Colonic mucosa (tissue), 4 donors: ENCODE measurements at regions not wholly inside any gene's neighbourhood (a gene's known extent, or its start where the extent isn't known, plus 50 kb on each side); places are given as distances from the start of the nearest gene placed in this dataset.

ENCODE experiments used
- DNase-seq: peaks from one replicate; pipeline ENCODE4 v3.0.0-alpha.2; 2020
- H3K27ac ChIP-seq: fragments of 200-600 bp; one replicate; pipeline ENCODE4 v1.8.0; 2021
- H3K27me3 ChIP-seq: fragments of 200-600 bp; one replicate; pipeline ENCODE4 v1.8.0; 2021
- H3K36me3 ChIP-seq: fragments of 200-600 bp; one replicate; pipeline ENCODE4 v1.8.0; 2021
- H3K4me1 ChIP-seq: fragments of 200-600 bp; one replicate; pipeline ENCODE4 v1.8.0; 2021; ENCODE audit warnings: mild to moderate bottlenecking
- H3K4me3 ChIP-seq: fragments of 200-600 bp; one replicate; pipeline ENCODE4 v1.8.0; 2021
- H3K9ac ChIP-seq, 2 donors: one replicate each; pipeline ENCODE4 v1.7.0; 2013; ENCODE audit warnings: control low read depth in 2 of 2, low read depth in 2 of 2, low read length in 2 of 2
- H3K9me3 ChIP-seq: fragments of 200-600 bp; one replicate; pipeline ENCODE4 v1.8.0; 2021
- intact Hi-C: fragments of 100-400 bp; cut with DNase I; formaldehyde crosslinking; loops from one replicate; pipeline ENCODE4 v1.14.1; 2022
- TF ChIP-seq, protein P1 (sequence below): fragments of 200-600 bp; IDR thresholded peaks from one replicate; pipeline ENCODE4 v1.8.0; 2022; ENCODE audit warnings: antibody characterized with exemption, mild to moderate bottlenecking
- donor health status: healthy.
- donor health status: DM: no; HTN: no; CAD: no.
- donor health status: DM: no; HTN: no; CAD: no.

DNA sequence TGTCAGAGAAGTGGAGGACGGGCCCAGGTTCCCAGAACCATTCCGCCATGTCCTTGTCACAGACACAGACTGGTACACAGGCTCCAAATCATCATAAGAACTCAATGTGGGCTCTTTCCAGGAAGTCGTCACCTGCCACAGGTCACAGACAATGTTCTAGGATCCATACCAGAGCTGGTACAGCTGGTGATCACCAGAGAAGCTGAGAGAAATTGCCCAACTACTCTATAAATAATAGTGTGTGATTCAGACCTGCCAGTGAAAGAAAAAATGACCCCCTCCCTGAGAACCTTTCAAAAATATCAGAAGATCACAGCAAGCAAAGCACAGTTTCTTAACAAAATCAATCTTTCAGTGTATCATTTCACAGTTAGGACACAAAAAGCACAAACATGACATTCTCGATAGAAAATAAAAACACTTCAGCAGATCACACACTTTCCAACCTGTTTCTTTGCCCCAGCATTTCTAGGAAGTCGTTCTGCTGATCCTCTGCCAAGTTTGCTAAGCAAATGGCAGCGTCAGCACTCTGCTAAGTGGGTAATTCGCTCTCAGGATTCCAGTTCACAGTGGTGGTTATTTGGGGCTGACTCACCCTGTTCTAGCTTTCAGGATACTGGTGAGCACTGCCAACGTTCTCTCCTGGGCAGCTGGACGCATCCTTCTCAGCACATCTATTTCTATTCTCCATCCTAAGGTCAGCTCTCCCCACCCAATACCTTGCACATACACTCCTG lies 223.3 kb upstream of the SFSWAP start:
- Histone ChIP-seq H3K27ac (no peak overlapping the region), H3K9ac (no peak overlapping the region), H3K9me3 (no peaks in the 10 kb centered on the region), H3K4me3 (no peak overlapping the region), H3K4me1 (no peaks in the 10 kb centered on the region), H3K27me3 (no peaks in the 10 kb centered on the region), H3K36me3 (no peaks in the 10 kb centered on the region)
- TF ChIP-seq, protein P1, sequence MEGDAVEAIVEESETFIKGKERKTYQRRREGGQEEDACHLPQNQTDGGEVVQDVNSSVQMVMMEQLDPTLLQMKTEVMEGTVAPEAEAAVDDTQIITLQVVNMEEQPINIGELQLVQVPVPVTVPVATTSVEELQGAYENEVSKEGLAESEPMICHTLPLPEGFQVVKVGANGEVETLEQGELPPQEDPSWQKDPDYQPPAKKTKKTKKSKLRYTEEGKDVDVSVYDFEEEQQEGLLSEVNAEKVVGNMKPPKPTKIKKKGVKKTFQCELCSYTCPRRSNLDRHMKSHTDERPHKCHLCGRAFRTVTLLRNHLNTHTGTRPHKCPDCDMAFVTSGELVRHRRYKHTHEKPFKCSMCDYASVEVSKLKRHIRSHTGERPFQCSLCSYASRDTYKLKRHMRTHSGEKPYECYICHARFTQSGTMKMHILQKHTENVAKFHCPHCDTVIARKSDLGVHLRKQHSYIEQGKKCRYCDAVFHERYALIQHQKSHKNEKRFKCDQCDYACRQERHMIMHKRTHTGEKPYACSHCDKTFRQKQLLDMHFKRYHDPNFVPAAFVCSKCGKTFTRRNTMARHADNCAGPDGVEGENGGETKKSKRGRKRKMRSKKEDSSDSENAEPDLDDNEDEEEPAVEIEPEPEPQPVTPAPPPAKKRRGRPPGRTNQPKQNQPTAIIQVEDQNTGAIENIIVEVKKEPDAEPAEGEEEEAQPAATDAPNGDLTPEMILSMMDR, result no peak
- intact Hi-C loops, result no loop called here
- no peak for DNase-seq

DNA sequence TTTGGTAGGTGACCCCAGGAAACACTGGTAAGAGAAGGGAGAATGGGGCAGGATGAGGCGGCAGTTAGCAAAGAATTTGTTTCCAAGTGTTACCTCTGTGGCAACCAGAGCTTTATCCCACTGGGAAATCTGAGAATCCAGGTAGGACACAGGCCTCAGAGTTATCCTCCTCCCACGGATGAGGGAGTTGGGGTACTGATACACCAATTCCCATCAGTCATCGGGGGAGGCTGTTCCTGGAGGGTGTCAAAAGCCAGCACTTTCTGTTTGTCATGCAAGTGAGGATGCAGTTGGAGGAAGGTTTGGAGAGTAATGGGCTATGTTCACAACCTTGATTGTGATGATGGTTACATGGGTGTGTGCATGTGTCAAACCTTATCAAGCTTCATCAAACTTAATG lies 221.2 kb upstream of the SFSWAP start:
- TF ChIP-seq, protein P1, result no peak
- intact Hi-C loops, result no loop called here
- DNase-seq, result no peak
- H3K9me3 ChIP-seq, result no peaks in the 10 kb centered on the region
- H3K9ac ChIP-seq, result no peak overlapping the region
- H3K27ac ChIP-seq, result no peak overlapping the region
- H3K4me1 ChIP-seq, result no peaks in the 10 kb centered on the region
- H3K36me3 ChIP-seq, result no peaks in the 10 kb centered on the region
- H3K4me3 ChIP-seq, result no peak overlapping the region
- H3K27me3 ChIP-seq, result no peaks in the 10 kb centered on the region

DNA sequence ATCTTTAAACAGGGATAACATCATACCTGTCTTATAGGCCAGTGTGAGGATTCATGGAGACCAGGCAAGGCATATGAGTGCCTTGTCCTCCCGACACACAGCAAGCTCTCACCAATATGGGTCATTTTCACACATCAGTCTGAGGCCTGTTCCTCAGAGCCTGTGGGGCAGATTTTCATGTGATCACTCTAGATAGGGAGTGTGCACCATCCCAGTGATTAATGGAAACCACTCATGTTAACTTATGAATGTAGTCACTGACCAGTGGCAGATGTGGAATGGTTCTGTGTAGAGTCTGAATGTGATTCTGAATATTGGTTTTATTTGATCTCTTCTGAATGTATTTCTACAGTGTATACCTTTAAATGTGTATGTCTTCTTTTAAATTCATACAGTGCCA lies 219.7 kb upstream of the SFSWAP start:
- H3K9me3 ChIP-seq, result no peaks in the 10 kb centered on the region
- DNase-seq, result no peak
- TF ChIP-seq, protein P1, result no peak
- intact Hi-C loops, result no loop called here
- H3K4me1 ChIP-seq, result no peaks in the 10 kb centered on the region
- H3K9ac ChIP-seq, result no peak overlapping the region
- H3K27me3 ChIP-seq, result no peaks in the 10 kb centered on the region
- H3K4me3 ChIP-seq, result no peak overlapping the region
- no peaks in the 10 kb centered on the region for H3K36me3 ChIP-seq
- no peak overlapping the region for H3K27ac ChIP-seq

DNA sequence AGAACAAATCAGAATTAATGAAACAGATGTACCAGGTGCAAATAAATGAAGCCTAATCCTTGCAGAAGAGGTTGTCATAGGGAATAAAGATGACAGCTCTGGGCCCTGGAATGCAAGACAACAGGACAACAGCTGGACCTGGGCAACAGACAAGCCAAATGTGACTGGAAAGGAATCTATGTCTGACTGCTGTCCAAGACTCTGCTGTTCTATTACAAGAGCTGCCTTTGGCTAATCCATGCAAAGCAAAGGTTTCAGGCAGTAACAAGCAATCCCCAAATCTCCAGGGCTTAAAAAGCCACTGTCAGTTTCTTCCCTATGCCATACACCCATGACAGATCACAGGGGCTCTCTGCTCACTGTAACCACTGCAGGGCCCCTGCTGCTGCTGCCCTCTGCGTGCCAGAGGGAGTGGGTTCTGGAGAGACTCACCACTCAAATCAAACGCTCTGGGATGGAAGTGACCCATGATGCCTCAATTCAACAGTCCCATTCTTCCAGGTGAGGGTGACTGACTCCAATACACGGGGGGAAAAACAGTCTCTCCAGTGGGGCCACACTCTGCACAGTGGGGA lies 218.9 kb upstream of the SFSWAP start:
- H3K27me3 ChIP-seq, result no peaks in the 10 kb centered on the region
- no peaks in the 10 kb centered on the region for H3K36me3 ChIP-seq
- no peak overlapping the region for H3K4me3 ChIP-seq
- intact Hi-C loops, result no loop called here
- H3K4me1 ChIP-seq, result no peaks in the 10 kb centered on the region
- TF ChIP-seq, protein P1, result no peak
- H3K9me3 ChIP-seq, result no peaks in the 10 kb centered on the region
- H3K27ac ChIP-seq, result no peak overlapping the region
- no peak for DNase-seq
- H3K9ac ChIP-seq, result no peak overlapping the region

DNA sequence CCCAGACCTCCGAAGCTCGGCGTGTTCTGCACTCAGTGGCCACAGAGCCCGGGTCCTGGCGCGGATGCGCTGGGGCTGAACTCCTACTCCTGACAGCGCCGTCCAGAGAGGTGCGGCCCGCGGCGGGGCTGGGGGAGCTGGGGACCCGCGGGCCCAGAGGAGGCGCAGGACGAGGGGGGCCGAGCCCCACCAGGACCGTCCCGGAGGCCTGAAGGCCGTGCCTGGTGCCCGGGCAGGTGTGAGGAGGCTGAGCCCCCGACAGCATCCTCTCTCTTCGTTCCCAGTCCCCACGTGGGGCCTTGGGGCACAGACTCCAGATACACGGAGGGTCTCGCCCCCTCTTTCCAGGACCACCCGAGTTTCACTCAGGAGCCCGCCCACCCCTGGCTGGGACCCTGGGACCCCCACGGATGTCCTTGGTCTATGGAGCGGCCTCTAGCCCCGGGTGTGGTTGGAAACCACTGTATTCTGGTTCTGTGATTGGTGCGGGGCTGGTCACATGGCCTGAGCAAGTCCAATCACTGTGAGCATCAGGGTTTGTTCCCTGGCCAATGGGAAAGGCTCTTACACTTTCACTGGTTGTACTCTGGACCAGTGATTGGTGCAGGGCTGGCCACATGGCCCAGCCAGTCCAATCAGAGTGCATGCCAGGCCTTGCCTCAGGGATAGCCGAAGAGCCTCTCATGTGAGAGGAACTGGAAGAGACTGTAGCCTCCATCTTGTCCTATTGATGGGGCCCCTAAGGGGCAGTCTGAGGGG lies 217.6 kb upstream of the SFSWAP start:
- Histone ChIP-seq H3K27ac (no peak overlapping the region), H3K36me3 (no peaks in the 10 kb centered on the region), H3K27me3 (no peaks in the 10 kb centered on the region), H3K4me1 (no peaks in the 10 kb centered on the region), H3K9me3 (no peaks in the 10 kb centered on the region), H3K4me3 (no peak overlapping the region), H3K9ac (no peak overlapping the region)
- TF ChIP-seq, protein P1, result no peak
- no peak for DNase-seq
- intact Hi-C loops, result no loop called here
